OCI-LY7 (cell line): ENCODE measurements at regions not wholly inside any gene's neighbourhood (a gene's known extent, or its start where the extent isn't known, plus 50 kb on each side); places are given as distances from the start of the nearest gene placed in this dataset.

Experiments
- BruUV-seq: library from RNA; stranded (reverse); fragments of 400-500 nt; replicated peaks from 2 replicates; lab custom pipeline; 2021; lab: Mats Ljungman, UMichigan
- CTCF ChIA-PET: fragments of 300-600 bp; sonication (Branson Sonifier 250); formaldehyde crosslinking; loops from one replicate; lab custom pipeline; 2022; ENCODE audit warnings: antibody characterized with exemption; ENCODE audit not compliant: unreplicated experiment; lab: Charles Lee
- POLR2A ChIA-PET: fragments of 300-600 bp; sonication (Branson Sonifier 250); formaldehyde crosslinking; loops from one replicate; lab custom pipeline; 2022; ENCODE audit warnings: antibody characterized with exemption; lab: Charles Lee
- DNase-seq: peaks from one replicate; pipeline ENCODE4 v3.0.0-alpha.2; 2015; ENCODE audit warnings: low spot score
- H2AFZ ChIP-seq: fragments of 200-600 bp; sonication (generic), shearing (Covaris generic); 2 replicates; pipeline ENCODE4 v1.6.1; 2014; ENCODE audit warnings: mild to moderate bottlenecking, antibody characterized with exemption, low read length, moderate library complexity
- H3K27ac ChIP-seq: fragments of 200-600 bp; sonication (generic); 2 replicates; pipeline ENCODE4 v1.5.1; 2014; ENCODE audit warnings: mixed run types, low read depth, mild to moderate bottlenecking, moderate library complexity, low read length, inconsistent platforms; ENCODE audit not compliant: poor library complexity, severe bottlenecking
- H3K36me3 ChIP-seq: fragments of 200-600 bp; sonication (generic); 2 replicates; pipeline ENCODE4 v1.6.1; 2014; ENCODE audit warnings: mild to moderate bottlenecking, antibody characterized with exemption, low read length, moderate library complexity, mixed read lengths; ENCODE audit not compliant: insufficient read depth
- H3K4me1 ChIP-seq: fragments of 200-600 bp; sonication (generic); 2 replicates; pipeline ENCODE4 v1.5.1; 2014; ENCODE audit warnings: mild to moderate bottlenecking, low read length; ENCODE audit not compliant: insufficient read depth, poor library complexity, severe bottlenecking
- H3K4me2 ChIP-seq: fragments of 200-600 bp; sonication (generic); 2 replicates; pipeline ENCODE4 v1.6.1; 2014; ENCODE audit warnings: mild to moderate bottlenecking, low read length
- H3K4me3 ChIP-seq: fragments of 200-600 bp; sonication (generic); 2 replicates; pipeline ENCODE4 v1.5.1; 2014; ENCODE audit warnings: mild to moderate bottlenecking, low read depth, low read length; ENCODE audit not compliant: poor library complexity, severe bottlenecking
- H3K79me2 ChIP-seq: fragments of 200-600 bp; sonication (generic); 2 replicates; pipeline ENCODE4 v1.6.1; 2016; ENCODE audit warnings: low read depth, mild to moderate bottlenecking, low read length, moderate library complexity, mixed read lengths; ENCODE audit not compliant: insufficient read depth
- H3K9me2 ChIP-seq: fragments of 200-600 bp; sonication (generic); 2 replicates; pipeline ENCODE4 v1.6.1; 2016; ENCODE audit warnings: mild to moderate bottlenecking, low read length, mixed read lengths; ENCODE audit not compliant: insufficient read depth
- H3K9me3 ChIP-seq: fragments of 200-600 bp; sonication (generic); 2 replicates; pipeline ENCODE4 v1.6.1; 2014; ENCODE audit warnings: mild to moderate bottlenecking, mixed run types, low read length, mixed read lengths
- H4K20me1 ChIP-seq: fragments of 200-600 bp; sonication (generic); 2 replicates; pipeline ENCODE4 v1.6.1; 2014; ENCODE audit warnings: mild to moderate bottlenecking, antibody characterized with exemption, low read length, moderate library complexity, mixed read lengths; ENCODE audit not compliant: insufficient read depth
- EZH2phosphoT487 ChIP-seq: fragments of 200-600 bp; sonication (generic); IDR thresholded peaks from 2 replicates; pipeline ENCODE4 v1.6.1; 2018; ENCODE audit warnings: low read depth, borderline replicate concordance, mild to moderate bottlenecking, mixed run types, antibody characterized with exemption, low read length, moderate library complexity, mixed read lengths
- intact Hi-C: fragments of 100-400 bp; cut with micrococcal nuclease; formaldehyde crosslinking; loops from one replicate; pipeline ENCODE4 v1.10.0; 2022; ENCODE audit not compliant: unreplicated experiment
- TF ChIP-seq, protein P1 (sequence below): fragments of 200-600 bp; sonication (generic); conservative IDR thresholded peaks from 2 replicates; pipeline ENCODE4 v1.5.1; 2014; ENCODE audit warnings: mild to moderate bottlenecking, antibody characterized with exemption, low read length, moderate library complexity, mixed read lengths

DNA sequence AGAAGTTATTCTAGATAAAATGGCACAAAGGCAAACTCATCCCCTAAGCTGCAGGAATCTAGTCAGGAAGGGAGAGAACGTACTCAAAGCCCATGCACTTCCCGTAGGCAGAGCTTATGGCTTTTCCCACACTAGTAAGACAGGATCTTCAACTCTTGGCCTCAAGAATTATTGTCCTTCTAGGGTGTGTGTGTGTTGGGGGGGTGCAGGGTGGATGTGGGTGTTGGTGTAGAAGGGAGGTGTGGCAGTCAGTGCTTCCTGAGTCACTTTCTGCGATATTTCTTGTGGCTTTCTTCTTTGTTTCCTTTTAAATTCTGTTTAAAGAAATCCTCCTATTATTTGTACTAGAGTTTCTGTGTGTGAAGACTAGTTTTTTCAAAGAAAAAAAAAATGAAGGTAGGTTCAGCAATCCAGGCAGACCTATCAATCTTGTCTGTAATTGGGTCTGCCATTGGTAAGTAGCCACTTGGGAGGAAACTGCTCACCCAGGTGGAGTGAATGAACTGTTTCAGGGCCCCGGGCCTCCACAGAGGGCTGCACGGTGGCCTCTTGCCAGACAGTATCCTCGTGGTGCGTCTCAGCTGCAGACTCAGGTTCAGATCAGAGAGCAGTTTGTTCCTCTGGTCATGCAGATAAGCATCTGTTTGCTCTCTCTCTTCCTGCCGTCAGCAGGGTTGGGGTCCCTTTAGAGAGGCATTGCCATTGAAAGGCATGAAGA lies 131.9 kb downstream of the NPR3 start:
- Histone ChIP-seq H3K4me2 (no peak overlapping the region), H3K9me3 (no peaks in the 10 kb centered on the region)

GRCh38 chr5:32843531-32843895 lies 132.4 kb downstream of the NPR3 start:
- no peak overlapping the region for H3K4me3 ChIP-seq
- TF ChIP-seq EZH2phosphoT487: no peak
- TF ChIP-seq, protein P1, sequence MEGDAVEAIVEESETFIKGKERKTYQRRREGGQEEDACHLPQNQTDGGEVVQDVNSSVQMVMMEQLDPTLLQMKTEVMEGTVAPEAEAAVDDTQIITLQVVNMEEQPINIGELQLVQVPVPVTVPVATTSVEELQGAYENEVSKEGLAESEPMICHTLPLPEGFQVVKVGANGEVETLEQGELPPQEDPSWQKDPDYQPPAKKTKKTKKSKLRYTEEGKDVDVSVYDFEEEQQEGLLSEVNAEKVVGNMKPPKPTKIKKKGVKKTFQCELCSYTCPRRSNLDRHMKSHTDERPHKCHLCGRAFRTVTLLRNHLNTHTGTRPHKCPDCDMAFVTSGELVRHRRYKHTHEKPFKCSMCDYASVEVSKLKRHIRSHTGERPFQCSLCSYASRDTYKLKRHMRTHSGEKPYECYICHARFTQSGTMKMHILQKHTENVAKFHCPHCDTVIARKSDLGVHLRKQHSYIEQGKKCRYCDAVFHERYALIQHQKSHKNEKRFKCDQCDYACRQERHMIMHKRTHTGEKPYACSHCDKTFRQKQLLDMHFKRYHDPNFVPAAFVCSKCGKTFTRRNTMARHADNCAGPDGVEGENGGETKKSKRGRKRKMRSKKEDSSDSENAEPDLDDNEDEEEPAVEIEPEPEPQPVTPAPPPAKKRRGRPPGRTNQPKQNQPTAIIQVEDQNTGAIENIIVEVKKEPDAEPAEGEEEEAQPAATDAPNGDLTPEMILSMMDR: no peak
- intact Hi-C loops: no loop called here
- H4K20me1 ChIP-seq: no peaks in the 10 kb centered on the region
- H3K79me2 ChIP-seq: no peaks in the 10 kb centered on the region
- no peak overlapping the region for H3K27ac ChIP-seq
- POLR2A ChIA-PET: interaction anchor here (0.9 kb wide), 1 partner anchor 10 kb away, joined by 4 read pairs; no protein-coding TSS in a partner anchor
- H2AFZ ChIP-seq: no peak overlapping the region
- H3K4me1 ChIP-seq: no peaks in the 10 kb centered on the region
- no peak for DNase-seq
- BruUV-seq: no TSS peak
- no peaks in the 10 kb centered on the region for H3K9me3 ChIP-seq
- H3K4me2 ChIP-seq: no peak overlapping the region
- H3K9me2 ChIP-seq: no peaks in the 10 kb centered on the region
- CTCF ChIA-PET: no interaction called here
- no peaks in the 10 kb centered on the region for H3K36me3 ChIP-seq

More for the DNA sequence above, 131.9 kb downstream of the NPR3 start:
- intact Hi-C loops: no loop called here
- Histone ChIP-seq H3K4me1 (no peaks in the 10 kb centered on the region), H3K36me3 (no peaks in the 10 kb centered on the region), H2AFZ (no peak overlapping the region), H4K20me1 (no peaks in the 10 kb centered on the region), H3K27ac (no peak overlapping the region), H3K79me2 (no peaks in the 10 kb centered on the region), H3K4me3 (no peak overlapping the region), H3K9me2 (no peaks in the 10 kb centered on the region)
- POLR2A ChIA-PET: no interaction called here
- BruUV-seq: no TSS peak
- DNase-seq: no peak
- no peak for TF ChIP-seq EZH2phosphoT487
- TF ChIP-seq, protein P1: no peak
- CTCF ChIA-PET: no interaction called here

DNA sequence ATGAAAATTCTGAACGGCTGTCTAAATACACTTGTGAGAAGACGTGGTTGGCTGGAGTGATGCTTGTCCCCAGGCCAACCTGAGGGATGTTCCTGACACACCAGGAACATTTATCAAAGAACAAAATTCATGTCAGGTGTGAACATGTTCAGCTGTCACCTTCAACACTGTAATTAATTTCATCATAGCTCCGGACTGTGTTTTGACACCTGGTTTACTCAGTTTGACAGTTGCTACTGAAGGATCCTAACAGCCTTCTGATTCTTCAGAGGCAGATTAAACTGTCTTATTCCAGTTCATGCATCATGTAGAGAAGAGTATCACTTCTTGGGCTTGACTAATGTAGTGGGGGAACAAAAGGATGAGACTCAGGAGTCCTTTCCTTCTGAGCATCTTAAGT lies 134.1 kb downstream of the NPR3 start:
- CTCF ChIA-PET: no interaction called here
- Histone ChIP-seq H3K79me2 (no peaks in the 10 kb centered on the region), H3K9me2 (no peaks in the 10 kb centered on the region), H3K4me3 (no peak overlapping the region), H3K4me2 (no peak overlapping the region), H3K9me3 (no peaks in the 10 kb centered on the region), H4K20me1 (no peaks in the 10 kb centered on the region), H2AFZ (no peak overlapping the region), H3K36me3 (no peaks in the 10 kb centered on the region), H3K4me1 (no peaks in the 10 kb centered on the region), H3K27ac (no peak overlapping the region)
- POLR2A ChIA-PET: no interaction called here
- no peak for DNase-seq
- intact Hi-C loops: no loop called here
- no peak for TF ChIP-seq EZH2phosphoT487
- TF ChIP-seq, protein P1: no peak
- BruUV-seq: no TSS peak
